Pancreas (tissue), 10 donors: ENCODE measurements at regions not wholly inside any gene's neighbourhood (a gene's known extent, or its start where the extent isn't known, plus 50 kb on each side); places are given as distances from the start of the nearest gene placed in this dataset.

Source experiments
- ATAC-seq, 4 donors: fragments of 200-7000 bp; cut with Tn5 transposase; one replicate each; pipeline versions ENCODE4 v1.8.0 to v1.9.1; 2020; ENCODE audit warnings: mild to moderate bottlenecking in 4 of 4, moderate library complexity in 4 of 4
- DNase-seq, 6 donors: peaks; one replicate each; pipeline ENCODE4 v3.0.0-alpha.2; 2020
- FAIRE-seq: peaks from 2 replicates; lab custom pipeline; 2012; peaks lifted over from hg19 to GRCh38; lab: Jason Lieb, UNC
- H3K27ac ChIP-seq, 4 donors: fragments of 200-600 bp; sonication (generic); 1 replicate in 3 of 4; 2 replicates in 1 of 4; pipeline versions ENCODE4 v1.5.0 to v1.8.0; 2020
- H3K27me3 ChIP-seq, 4 donors: fragments of 200-600 bp; one replicate each; pipeline ENCODE4 v1.8.0; 2021
- H3K36me3 ChIP-seq, 3 donors: fragments of 200-600 bp; sonication (generic) in 1 of 3; one replicate each; pipeline versions ENCODE4 v1.5.0 to v1.8.0; 2020 to 2021
- H3K4me1 ChIP-seq, 3 donors: fragments of 200-600 bp; one replicate each; pipeline ENCODE4 v1.8.0; 2021
- H3K4me3 ChIP-seq, 4 donors: fragments of 200-600 bp; sonication (generic) in 2 of 4; one replicate each; pipeline versions ENCODE4 v1.5.0 to v1.8.0; 2020 to 2021
- H3K9me3 ChIP-seq, 4 donors: fragments of 200-600 bp; one replicate each; pipeline ENCODE4 v1.8.0; 2021
- WGBS, 2 donors: extraction: QIAGEN DNeasy Blood & Tissue Kit; methylation state at CpG; one replicate each; pipeline ENCODE4 v1.1.7; 2013; 5-methylcytosine and 5-hydroxymethylcytosine counted together
- intact Hi-C, 3 donors: fragments of 100-400 bp; cut with DNase I; formaldehyde crosslinking; loops; one replicate each; pipeline versions ENCODE4 v1.11.1 to v1.14.2; 2022
- TF ChIP-seq, protein P1 (sequence below), 4 donors: fragments of 200-600 bp; sonication (generic) in 3 of 4; IDR thresholded peaks; one replicate each; pipeline versions ENCODE4 v1.5.0 to v1.8.0; 2021; ENCODE audit warnings: antibody characterized with exemption in 4 of 4
- donor health status: healthy with polysubstance abuse.
- donor health status: DM: no; HTN: no; CAD: no; lungs with moderate emphysema.
- donor health status: DM: no; HTN: no; CAD: no.
- donor health status: control.
- donor health status: control.
- donor health status: Bipolar disorder and iron deficiency.
- donor health status: DM: yes; HTN: yes; CAD: no.
- donor health status: DM: no; HTN: no; CAD: no.
- donor health status: DM: no; HTN: no; CAD: no.
- donor health status: DM: yes; HTN: yes; CAD: no.

DNA sequence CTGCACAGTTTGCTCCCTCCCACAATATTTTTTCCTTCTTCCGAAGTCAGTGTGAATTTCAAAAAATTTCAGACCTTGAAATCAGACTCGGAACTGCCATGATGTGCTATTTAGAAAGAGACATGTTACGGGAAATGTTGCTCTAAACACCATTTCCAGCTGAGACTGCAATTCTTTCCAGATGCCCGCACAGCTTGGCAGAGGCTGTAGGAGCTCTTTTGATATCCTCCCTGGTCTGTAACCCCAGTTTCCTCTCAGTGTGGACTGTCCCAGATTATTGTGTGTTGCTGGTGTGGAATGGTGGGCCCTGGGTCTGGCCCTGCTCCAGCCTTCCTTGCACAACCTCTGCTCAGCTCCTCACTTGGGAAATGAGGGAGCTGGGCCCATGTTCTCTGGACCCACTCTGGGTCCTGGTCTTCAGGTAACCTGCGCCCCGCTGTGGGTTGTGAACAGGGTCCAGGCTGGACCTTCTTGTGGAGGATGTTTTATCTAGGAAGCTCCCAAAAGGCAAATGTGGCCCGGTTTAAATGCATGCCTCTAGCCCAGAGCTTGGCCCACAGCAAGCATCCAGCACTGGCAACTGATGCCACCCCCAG is 172.8 kb upstream of the CXCL12 start:
- no peak for ATAC-seq
- H3K9me3 ChIP-seq = no peaks in the 10 kb centered on the region
- H3K36me3 ChIP-seq = no peaks in the 10 kb centered on the region
- H3K27me3 ChIP-seq = no peaks in the 10 kb centered on the region
- no peak overlapping the region for H3K27ac ChIP-seq
- 83 to 88% methylated on average over 7 of the region's 7 CpGs for WGBS, 2 donors
- no peak for FAIRE-seq
- H3K4me3 ChIP-seq = no peak overlapping the region
- intact Hi-C loops = no loop called here
- no peaks in the 10 kb centered on the region for H3K4me1 ChIP-seq
- TF ChIP-seq, protein P1, sequence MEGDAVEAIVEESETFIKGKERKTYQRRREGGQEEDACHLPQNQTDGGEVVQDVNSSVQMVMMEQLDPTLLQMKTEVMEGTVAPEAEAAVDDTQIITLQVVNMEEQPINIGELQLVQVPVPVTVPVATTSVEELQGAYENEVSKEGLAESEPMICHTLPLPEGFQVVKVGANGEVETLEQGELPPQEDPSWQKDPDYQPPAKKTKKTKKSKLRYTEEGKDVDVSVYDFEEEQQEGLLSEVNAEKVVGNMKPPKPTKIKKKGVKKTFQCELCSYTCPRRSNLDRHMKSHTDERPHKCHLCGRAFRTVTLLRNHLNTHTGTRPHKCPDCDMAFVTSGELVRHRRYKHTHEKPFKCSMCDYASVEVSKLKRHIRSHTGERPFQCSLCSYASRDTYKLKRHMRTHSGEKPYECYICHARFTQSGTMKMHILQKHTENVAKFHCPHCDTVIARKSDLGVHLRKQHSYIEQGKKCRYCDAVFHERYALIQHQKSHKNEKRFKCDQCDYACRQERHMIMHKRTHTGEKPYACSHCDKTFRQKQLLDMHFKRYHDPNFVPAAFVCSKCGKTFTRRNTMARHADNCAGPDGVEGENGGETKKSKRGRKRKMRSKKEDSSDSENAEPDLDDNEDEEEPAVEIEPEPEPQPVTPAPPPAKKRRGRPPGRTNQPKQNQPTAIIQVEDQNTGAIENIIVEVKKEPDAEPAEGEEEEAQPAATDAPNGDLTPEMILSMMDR (IDR thresholded peaks at IDR 0.05) = no peak
- DNase-seq = no peak

DNA sequence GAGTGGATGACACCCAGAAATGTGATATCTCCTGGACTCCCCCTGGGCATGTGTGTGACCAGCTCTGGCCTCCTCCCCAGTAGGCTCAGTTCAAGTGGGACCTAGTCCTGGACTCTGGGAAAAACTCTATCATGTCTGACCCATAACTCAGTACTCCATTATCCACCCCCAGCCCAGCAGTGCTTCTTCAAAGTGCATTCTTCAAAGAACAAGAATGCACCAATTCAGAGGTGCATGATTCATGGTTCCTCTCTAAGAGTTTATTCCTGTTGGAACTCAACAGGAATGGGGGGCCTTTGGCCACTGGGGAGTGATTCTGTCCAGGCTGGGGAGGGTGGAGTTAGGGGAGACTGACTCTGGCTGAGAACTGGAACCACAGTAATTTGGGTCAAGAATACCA is 173.6 kb upstream of the CXCL12 start:
- TF ChIP-seq, protein P1 (IDR thresholded peaks at IDR 0.05) = no peak
- DNase-seq = no peak
- H3K27ac ChIP-seq = no peak overlapping the region
- ATAC-seq = no peak
- no peak for FAIRE-seq
- H3K36me3 ChIP-seq = no peaks in the 10 kb centered on the region
- intact Hi-C loops = no loop called here
- no peaks in the 10 kb centered on the region for H3K4me1 ChIP-seq
- no peak overlapping the region for H3K4me3 ChIP-seq
- H3K9me3 ChIP-seq = no peaks in the 10 kb centered on the region
- no peaks in the 10 kb centered on the region for H3K27me3 ChIP-seq

DNA sequence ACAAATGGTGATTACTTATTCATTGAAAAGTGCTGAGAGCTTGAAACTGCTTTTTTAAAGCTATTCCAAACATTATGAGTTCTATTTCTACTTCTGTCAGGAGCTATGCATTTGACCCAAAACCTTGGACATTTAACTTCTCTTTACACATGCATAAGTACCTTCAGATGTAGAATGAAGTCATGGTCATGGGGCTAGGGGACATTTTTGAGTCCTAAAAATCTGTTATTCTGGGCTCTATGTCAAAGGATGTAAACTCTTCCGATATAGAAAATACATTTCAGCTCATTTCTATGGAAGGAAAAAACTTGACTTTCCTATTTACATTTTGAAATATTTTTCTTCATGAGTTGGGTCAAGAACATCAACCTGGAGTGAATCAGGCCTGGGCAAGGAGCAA is 179.5 kb upstream of the CXCL12 start:
- Histone ChIP-seq H3K36me3 (no peaks in the 10 kb centered on the region), H3K9me3 (no peaks in the 10 kb centered on the region), H3K4me1 (no peaks in the 10 kb centered on the region), H3K27me3 (no peaks in the 10 kb centered on the region), H3K27ac (no peak overlapping the region), H3K4me3 (no peak overlapping the region)
- ATAC-seq = no peak
- TF ChIP-seq, protein P1 (IDR thresholded peaks at IDR 0.05) = no peak
- WGBS, 2 donors = 92 to 98% methylated on average over 1 of the region's 1 CpG
- no peak for DNase-seq
- no peak for FAIRE-seq
- intact Hi-C loops = no loop called here

DNA sequence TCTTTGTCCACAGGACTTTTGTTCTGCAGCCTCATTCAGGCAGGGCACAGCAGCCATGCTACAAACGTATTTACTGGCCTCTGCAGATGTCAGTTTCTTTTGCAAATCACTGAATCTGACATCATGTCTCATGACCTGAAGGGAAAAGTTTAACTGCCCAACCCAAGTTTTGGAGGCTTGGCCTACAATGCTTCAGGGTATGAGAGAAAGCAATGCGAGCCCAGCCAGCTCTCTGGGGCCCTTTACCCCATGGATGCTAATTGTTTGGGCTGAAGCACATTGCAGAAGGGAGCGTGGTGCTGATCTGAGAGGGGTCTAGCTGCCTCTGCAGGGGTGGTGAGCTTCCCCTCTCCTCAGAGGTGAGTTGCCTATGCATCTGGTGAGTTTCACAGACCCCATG is 179.9 kb upstream of the CXCL12 start:
- no peak for FAIRE-seq
- Histone ChIP-seq H3K4me3 (no peak overlapping the region), H3K27ac (no peak overlapping the region), H3K36me3 (no peaks in the 10 kb centered on the region), H3K27me3 (no peaks in the 10 kb centered on the region), H3K4me1 (no peaks in the 10 kb centered on the region), H3K9me3 (no peaks in the 10 kb centered on the region)
- WGBS, 2 donors = 66 to 68% methylated on average over 3 of the region's 3 CpGs
- intact Hi-C loops = no loop called here
- ATAC-seq = no peak
- no peak for DNase-seq
- TF ChIP-seq, protein P1 (IDR thresholded peaks at IDR 0.05) = no peak

DNA sequence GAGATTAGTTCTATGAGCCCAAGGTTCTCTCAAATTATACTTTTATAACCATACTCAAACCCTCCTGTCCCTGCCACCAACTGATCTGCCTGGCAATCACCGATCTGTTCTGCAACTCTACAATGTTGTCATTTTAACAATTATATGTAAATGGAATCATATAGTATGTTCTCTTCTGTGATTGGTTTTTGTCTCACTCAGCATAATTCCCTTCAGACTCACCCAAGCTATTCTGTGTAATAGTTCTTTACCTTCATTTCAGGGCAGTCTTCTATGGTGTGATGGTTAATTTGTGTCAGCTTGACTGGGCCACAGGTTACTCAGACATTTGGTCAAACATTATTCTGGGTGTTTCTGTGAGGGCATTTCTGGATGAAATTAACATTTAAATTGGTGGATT is 181.9 kb upstream of the CXCL12 start:
- no peak for DNase-seq
- ATAC-seq = no peak
- Histone ChIP-seq H3K36me3 (no peaks in the 10 kb centered on the region), H3K4me3 (no peak overlapping the region), H3K27ac (no peak overlapping the region), H3K4me1 (no peaks in the 10 kb centered on the region), H3K9me3 (no peaks in the 10 kb centered on the region), H3K27me3 (no peaks in the 10 kb centered on the region)
- TF ChIP-seq, protein P1 (IDR thresholded peaks at IDR 0.05) = no peak
- intact Hi-C loops = no loop called here
- no peak for FAIRE-seq
- whole genome bisulfite sequencing, 2 donors = 43 to 60% methylated on average over 1 of the region's 1 CpG
